Embryonic facial prominence (tissue), 1 donor: ENCODE measurements at regions not wholly inside any gene's neighbourhood (a gene's known extent, or its start where the extent isn't known, plus 50 kb on each side); places are given as distances from the start of the nearest gene placed in this dataset.
"Not testable (repeated sequence)": the region's sequence is repeated elsewhere in the genome, so short reads cannot be mapped to it uniquely, and the experiment has no call there.

Experiments used
- DNase-seq: peaks from one replicate; pipeline ENCODE4 v3.0.0-alpha.2; 2016; ENCODE audit errors: extremely low spot score

- DNase-seq: no peak
Measured at GRCh38 chr3:176078906-176079305, 1118.4 kb downstream of the TBL1XR1 start.

DNA sequence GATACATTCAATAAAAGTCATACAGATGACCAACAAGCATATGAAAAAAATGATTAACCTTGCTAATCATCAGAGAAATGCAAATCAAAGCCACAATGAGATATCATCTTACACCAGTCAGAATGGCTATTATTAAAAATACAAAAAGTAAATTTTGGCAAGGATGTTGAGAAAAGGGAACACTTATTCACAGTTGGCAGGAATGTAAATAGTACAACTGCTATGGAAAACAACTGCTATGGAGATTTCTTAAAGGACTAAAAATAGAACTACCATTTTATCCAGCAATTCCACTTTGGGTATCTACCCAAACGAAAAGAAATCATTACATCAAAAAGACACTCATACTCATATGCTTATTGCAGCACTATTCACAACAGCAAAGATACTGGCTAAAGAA is 1121.8 kb downstream of the TBL1XR1 start:
- no peak for DNase-seq

DNA sequence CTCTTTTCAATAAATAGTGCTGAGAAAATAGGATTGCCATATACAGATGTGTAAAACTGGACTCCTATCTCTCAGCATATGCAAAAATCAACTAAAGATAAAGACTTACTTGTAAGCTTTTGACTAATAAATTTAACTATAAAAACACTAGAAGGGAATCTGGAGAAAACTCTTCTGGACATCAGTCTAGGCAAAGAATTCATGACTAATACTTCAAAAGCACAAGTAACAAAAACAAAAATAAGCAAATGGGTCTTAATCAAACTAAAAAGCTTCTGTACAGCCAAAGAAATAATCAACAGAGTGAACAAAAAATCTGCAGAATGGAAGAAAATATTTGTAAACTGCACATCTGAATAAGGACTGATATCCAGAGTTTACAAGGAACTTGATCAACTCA is 1122.2 kb downstream of the TBL1XR1 start:
- no peak for DNase-seq

DNA sequence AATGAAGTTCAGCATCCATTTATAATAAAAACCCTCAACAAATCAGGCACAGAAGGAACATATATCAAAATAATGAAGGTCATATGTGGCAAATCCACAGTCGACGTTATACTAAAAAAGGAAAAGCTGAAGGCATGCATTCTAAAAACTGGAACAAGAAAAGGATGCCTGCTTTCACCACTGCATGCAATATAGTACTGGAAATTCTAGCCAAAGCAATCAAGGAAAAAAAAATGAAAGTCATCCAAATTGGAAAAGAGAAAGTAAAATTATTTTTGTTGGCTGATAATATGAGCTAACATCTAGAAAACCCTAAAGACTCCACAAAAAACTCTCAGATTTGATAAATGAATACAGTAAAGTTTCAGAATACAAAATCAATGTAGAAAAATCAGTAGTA is 1123.2 kb downstream of the TBL1XR1 start:
- DNase-seq: no peak

DNA sequence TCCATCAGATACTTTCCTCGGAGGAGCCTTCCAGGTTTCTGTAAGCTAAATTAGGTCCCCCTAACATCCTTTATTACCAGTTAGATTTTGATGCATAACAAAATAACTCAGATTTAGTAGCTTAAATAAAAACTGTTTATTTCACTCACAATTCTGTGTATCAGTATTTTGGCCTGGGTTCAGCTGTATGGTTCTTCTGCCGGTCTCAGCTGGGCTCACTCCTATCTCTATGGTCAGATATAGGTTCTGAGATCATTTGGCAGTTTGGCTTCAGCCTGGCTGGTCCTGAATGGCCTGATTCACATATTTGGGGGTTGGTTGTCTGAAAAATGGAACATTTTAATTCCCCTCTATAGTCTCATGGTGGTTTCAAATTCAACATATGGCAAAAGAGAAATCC is 1125.3 kb downstream of the TBL1XR1 start:
- DNase-seq: no peak

DNA sequence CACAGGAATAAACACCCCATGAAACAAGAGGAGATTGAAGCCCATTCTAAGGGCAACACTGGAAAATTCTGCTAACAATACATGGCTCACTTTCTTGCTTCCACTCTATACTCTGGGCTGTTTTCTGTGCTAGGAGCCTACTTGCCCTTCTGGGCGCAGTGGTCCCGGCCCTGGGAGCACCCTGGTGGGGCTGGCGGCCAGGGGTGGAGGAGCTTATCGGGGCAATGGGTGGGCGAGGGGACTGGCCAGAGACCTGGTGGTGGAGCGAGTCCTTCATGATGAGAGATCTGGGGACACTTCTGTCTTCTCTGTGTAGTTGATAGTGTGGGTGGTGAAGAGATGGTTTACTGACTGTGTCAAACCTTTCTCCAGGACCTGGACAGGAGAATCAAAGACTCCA is 1128.5 kb downstream of the TBL1XR1 start:
- no peak for DNase-seq

DNA sequence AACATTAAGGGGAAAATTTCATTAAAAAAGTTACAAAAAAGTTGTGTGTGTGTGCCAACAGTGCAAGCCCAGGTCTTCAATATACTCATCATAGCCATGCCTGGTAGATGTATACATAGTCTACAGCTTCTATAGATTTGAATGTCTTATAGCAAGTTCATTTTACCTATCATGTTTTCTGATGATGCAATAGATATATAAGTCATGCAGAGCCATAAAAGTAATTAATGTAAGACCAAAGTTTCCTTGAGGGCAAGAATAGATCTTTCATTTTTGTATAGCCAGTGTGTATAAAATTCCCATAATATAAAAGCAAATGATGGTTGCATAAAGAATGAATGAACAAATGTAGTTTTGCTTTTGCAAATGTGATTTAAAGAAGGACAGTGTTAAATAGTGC is 1138.4 kb downstream of the TBL1XR1 start:
- DNase-seq: no peak

- no peak for DNase-seq
Measured at GRCh38 chr3:176055836-176056235, 1141.4 kb downstream of the TBL1XR1 start.

- no peak for DNase-seq
Measured at GRCh38 chr3:176051766-176052165, 1145.5 kb downstream of the TBL1XR1 start.

DNA sequence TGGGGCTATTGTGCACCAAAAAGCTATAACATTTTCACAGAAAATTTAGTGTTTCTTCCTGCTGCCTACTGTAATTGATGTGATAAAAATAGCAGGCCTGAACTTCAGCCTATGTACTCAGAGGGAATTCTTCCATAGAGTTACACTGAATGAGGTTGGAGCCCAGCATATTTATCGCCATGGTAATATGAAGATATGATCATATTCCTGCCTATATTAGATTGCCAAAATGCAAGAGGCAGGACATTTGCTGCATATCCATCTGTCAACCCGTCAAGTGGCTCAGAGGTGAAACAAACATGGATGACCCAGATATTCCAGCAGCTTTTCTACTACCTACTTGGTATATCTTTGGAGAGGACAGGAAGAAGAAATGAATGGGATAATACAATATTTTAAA is 1150.6 kb downstream of the TBL1XR1 start:
- DNase-seq: no peak

GRCh38 chr3:176041812-176042211 is 1155.5 kb downstream of the TBL1XR1 start:
- DNase-seq: no peak

- DNase-seq: no peak
Measured at GRCh38 chr3:176041185-176041584, 1156.1 kb downstream of the TBL1XR1 start.

DNA sequence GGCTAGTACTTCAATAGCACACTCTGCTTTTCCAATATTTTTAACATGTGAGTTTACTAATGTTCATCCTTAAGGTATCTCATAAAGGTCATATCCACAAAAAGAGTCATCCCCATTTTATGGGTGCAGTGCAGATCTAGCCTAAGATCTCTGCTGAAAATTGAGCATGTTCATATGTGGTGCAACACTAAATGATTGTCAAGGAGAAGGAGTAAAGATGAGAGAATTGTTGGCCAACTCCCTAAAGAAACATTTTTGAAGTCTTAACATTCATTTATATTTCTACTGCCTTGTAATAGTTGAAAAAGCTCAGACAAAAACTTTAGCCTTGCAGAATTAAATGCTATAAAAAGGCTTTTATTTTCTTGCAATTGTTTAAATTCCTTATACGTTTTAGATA is 1159.6 kb downstream of the TBL1XR1 start:
- DNase-seq: no peak

- no peak for DNase-seq
Measured at GRCh38 chr3:176032043-176032442, 1165.2 kb downstream of the TBL1XR1 start.

GRCh38 chr3:176016203-176016602 is 1157.1 kb downstream of the NAALADL2 start:
- DNase-seq: not testable (repeated sequence)

GRCh38 chr3:176015228-176015627 is 1156.1 kb downstream of the NAALADL2 start:
- not testable (repeated sequence) for DNase-seq

- no peak for DNase-seq
Measured at GRCh38 chr3:176009256-176009655, 1150.1 kb downstream of the NAALADL2 start.

DNA sequence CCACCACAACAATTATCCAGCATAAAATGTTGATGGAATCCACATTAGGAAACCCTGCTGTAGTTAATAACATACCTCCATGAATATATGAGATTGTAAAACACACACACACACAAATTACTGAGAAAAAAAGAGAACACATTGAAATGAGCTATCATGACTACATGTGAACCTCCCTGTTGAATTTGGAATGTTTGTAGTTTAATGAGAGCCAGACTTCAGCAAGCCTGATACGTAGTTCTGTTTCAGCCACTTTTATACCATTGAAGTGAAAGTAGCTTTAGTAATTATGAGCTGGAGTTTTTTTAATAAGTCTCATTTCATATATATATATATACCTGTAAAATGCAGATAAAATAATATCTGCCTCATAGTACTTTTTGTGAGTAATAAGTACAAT is 1146.4 kb downstream of the NAALADL2 start:
- no peak for DNase-seq

GRCh38 chr3:175989161-175989560 is 1130.0 kb downstream of the NAALADL2 start:
- DNase-seq: no peak

GRCh38 chr3:175988401-175988800 is 1129.3 kb downstream of the NAALADL2 start:
- DNase-seq: no peak

DNA sequence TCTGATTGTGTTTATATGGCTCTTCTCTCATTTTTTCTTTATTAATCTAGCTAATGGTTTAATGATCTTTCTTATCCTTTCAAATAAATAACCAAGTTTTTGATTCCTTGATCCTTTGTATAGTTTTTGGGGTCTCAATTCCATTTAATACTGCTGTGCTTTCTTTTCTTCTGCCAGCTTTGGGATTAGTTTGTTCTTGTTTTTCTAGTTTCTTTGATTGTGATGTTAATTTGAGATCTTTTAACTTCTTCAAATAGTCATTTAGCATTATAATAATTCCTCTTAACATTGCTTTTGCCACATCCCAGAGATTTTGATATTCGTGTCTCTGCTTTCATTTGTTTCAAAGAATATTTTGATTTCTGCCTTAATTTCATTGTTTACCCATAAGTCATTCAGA is 1126.6 kb downstream of the NAALADL2 start:
- no peak for DNase-seq

- no peak for DNase-seq
Measured at GRCh38 chr3:175983379-175983778, 1124.2 kb downstream of the NAALADL2 start.

- DNase-seq: no peak
Measured at GRCh38 chr3:175980486-175981090, 1121.5 kb downstream of the NAALADL2 start.

GRCh38 chr3:175977968-175978752 is 1119.0 kb downstream of the NAALADL2 start:
- DNase-seq: no peak
